ENCODE measurements at regions not wholly inside any gene's neighbourhood (a gene's known extent, or its start where the extent isn't known, plus 50 kb on each side); places are given as distances from the start of the nearest gene placed in this dataset.

DNA sequence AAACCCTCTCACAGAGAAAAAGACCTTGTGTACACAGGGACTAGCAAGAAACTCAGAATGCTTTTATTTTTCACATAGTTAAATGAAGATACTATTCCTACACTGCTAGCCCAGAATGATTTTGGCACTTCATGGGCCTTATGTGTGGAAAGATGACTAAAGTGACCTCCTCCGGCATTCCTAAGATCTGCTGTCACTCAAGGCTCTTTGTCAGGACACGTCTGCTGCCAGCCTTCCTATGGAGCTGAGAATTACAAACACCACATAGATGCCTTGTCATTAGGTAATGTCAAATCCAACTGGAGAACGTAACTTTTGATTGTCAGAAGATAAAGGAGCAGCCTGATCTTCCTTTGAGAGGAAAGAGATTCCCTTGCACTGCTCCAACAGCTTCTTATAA lies 249.1 kb downstream of the FAT3 start:
- H3K4me3 ChIP-seq, result no peak overlapping the region
- ATAC-seq (no peak), DNase-seq (no peak)
- intact Hi-C loops (cut with DNase I), result no loop called here
- peaks cover 6% of the 10 kb centered on the region for H3K4me1 ChIP-seq
- WGBS, 2 donors, result 67 to 70% methylated on average over 3 of the region's 3 CpGs
- no peaks in the 10 kb centered on the region for H3K36me3 ChIP-seq (replicated peaks in 1 of 2; ENCODE audit: insufficient read depth in 1 of 2, low read depth in 2 of 2)
- H3K27ac ChIP-seq, result no peak overlapping the region
- TF ChIP-seq, protein P1, sequence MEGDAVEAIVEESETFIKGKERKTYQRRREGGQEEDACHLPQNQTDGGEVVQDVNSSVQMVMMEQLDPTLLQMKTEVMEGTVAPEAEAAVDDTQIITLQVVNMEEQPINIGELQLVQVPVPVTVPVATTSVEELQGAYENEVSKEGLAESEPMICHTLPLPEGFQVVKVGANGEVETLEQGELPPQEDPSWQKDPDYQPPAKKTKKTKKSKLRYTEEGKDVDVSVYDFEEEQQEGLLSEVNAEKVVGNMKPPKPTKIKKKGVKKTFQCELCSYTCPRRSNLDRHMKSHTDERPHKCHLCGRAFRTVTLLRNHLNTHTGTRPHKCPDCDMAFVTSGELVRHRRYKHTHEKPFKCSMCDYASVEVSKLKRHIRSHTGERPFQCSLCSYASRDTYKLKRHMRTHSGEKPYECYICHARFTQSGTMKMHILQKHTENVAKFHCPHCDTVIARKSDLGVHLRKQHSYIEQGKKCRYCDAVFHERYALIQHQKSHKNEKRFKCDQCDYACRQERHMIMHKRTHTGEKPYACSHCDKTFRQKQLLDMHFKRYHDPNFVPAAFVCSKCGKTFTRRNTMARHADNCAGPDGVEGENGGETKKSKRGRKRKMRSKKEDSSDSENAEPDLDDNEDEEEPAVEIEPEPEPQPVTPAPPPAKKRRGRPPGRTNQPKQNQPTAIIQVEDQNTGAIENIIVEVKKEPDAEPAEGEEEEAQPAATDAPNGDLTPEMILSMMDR (IDR thresholded peaks at IDR 0.05), result no peak
- no peak for TF ChIP-seq POLR2A (IDR thresholded peaks at IDR 0.05)
- no peaks in the 10 kb centered on the region for H3K9me3 ChIP-seq
- H3K27me3 ChIP-seq, result no peaks in the 10 kb centered on the region

DNA sequence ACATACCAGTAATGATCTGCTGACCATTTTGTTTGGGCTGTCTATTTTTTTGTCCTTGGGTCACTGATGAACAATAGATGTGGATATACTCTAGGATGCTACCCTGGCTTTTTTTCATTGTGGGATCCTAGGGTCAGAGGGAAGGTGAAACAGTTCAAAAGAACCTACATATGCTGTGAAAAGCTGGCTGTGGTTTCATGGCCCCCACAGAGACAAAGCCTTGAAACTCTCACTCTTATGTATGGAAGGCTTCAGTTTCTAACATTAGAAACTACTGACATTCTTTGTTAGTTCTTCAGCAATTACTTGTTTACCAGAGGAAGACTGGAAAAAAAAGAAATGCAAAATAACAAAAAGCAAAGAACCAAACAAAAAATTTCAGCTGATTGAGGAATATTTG lies 250.7 kb downstream of the FAT3 start:
- intact Hi-C loops (cut with DNase I), result no loop called here
- no peaks in the 10 kb centered on the region for H3K36me3 ChIP-seq (replicated peaks in 1 of 2; ENCODE audit: insufficient read depth in 1 of 2, low read depth in 2 of 2)

GRCh38 chr11:92475819-92476218 lies 251.2 kb downstream of the FAT3 start:
- 90 to 93% methylated on average over 3 of the region's 3 CpGs for WGBS, 2 donors

More for the DNA sequence above, 250.7 kb downstream of the FAT3 start:
- H3K27me3 ChIP-seq, result no peaks in the 10 kb centered on the region
- H3K27ac ChIP-seq, result no peak overlapping the region
- no peak overlapping the region for H3K4me3 ChIP-seq
- DNase-seq (no peak), ATAC-seq (no peak)
- H3K4me1 ChIP-seq, result peaks cover 6% of the 10 kb centered on the region
- H3K9me3 ChIP-seq, result no peaks in the 10 kb centered on the region
- TF ChIP-seq, protein P1 (IDR thresholded peaks at IDR 0.05), result no peak
- no peak for TF ChIP-seq POLR2A (IDR thresholded peaks at IDR 0.05)

DNA sequence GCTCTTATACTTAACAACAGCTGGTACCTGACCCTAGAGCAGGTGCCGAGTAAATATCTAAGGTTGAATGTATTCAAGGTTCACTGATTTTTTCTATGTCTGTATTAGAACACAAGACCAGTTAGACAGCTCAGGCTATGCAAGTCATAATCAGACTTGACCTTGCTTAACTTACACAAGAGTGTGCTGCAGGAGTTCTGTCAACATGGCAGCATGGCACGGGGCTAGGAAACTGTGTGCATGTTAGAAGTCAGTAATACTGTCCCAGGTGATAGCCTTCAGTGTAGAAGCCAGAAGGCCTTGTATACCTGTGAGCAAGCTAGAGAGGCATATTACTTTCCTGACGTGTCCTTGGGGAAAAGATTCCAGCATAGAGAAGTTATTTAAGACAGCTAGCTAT lies 253.1 kb downstream of the FAT3 start:
- H3K9me3 ChIP-seq, result no peaks in the 10 kb centered on the region
- intact Hi-C loops (cut with DNase I), result no loop called here
- 36 to 43% methylated on average over 3 of the region's 3 CpGs for WGBS, 2 donors
- TF ChIP-seq POLR2A (IDR thresholded peaks at IDR 0.05), result no peak
- TF ChIP-seq, protein P1 (IDR thresholded peaks at IDR 0.05), result no peak
- no peak overlapping the region for H3K27ac ChIP-seq
- DNase-seq, result peak; percentile 19 to 56 (median 38)
- peaks cover 6% of the 10 kb centered on the region for H3K4me1 ChIP-seq
- no peak overlapping the region for H3K4me3 ChIP-seq
- peak; percentile 66 for ATAC-seq
- no peaks in the 10 kb centered on the region for H3K36me3 ChIP-seq (replicated peaks in 1 of 2; ENCODE audit: insufficient read depth in 1 of 2, low read depth in 2 of 2)
- no peaks in the 10 kb centered on the region for H3K27me3 ChIP-seq

More at GRCh38 chr11:92475819-92476218, 251.2 kb downstream of the FAT3 start:
- Histone ChIP-seq H3K36me3 (replicated peaks in 1 of 2; ENCODE audit: insufficient read depth in 1 of 2, low read depth in 2 of 2) (no peaks in the 10 kb centered on the region), H3K4me1 (peaks cover 6% of the 10 kb centered on the region), H3K9me3 (no peaks in the 10 kb centered on the region), H3K27me3 (no peaks in the 10 kb centered on the region), H3K4me3 (no peak overlapping the region), H3K27ac (no peak overlapping the region)
- DNase-seq, result no peak
- no peak for ATAC-seq
- TF ChIP-seq, protein P1 (IDR thresholded peaks at IDR 0.05), result no peak
- intact Hi-C loops (cut with DNase I), result no loop called here

GRCh38 chr11:92480499-92480898 lies 255.9 kb downstream of the FAT3 start:
- H3K4me3 ChIP-seq, result no peak overlapping the region
- 83 to 95% methylated on average over 1 of the region's 1 CpG for WGBS, 2 donors
- ATAC-seq, result no peak
- TF ChIP-seq, protein P1 (IDR thresholded peaks at IDR 0.05), result no peak
- TF ChIP-seq POLR2A (IDR thresholded peaks at IDR 0.05), result no peak
- H3K36me3 ChIP-seq (replicated peaks in 1 of 2; ENCODE audit: insufficient read depth in 1 of 2, low read depth in 2 of 2), result no peaks in the 10 kb centered on the region
- H3K9me3 ChIP-seq, result no peaks in the 10 kb centered on the region
- intact Hi-C loops (cut with DNase I), result no loop called here
- no peaks in the 10 kb centered on the region for H3K27me3 ChIP-seq
- peaks cover 6% of the 10 kb centered on the region for H3K4me1 ChIP-seq
- no peak overlapping the region for H3K27ac ChIP-seq
- no peak for DNase-seq

Data from body of pancreas (tissue), 4 donors.